B cell (primary cell): ENCODE measurements at regions not wholly inside any gene's neighbourhood (a gene's known extent, or its start where the extent isn't known, plus 50 kb on each side); places are given as distances from the start of the nearest gene placed in this dataset.

ENCODE experiments used
- ATAC-seq: fragments of 200-7000 bp; cut with Tn5 transposase; one replicate; pipeline ENCODE4 v1.10.0; 2021; ENCODE audit warnings: low read depth, mild to moderate bottlenecking, moderate number of reproducible peaks, moderate library complexity
- CTCF ChIA-PET: fragments of 350-600 bp; sonication (Branson Sonifier 250); formaldehyde crosslinking; loops from one replicate; lab custom pipeline; 2021; ENCODE audit warnings: antibody characterized with exemption, inconsistent platforms; lab: Charles Lee
- POLR2A ChIA-PET: fragments of 350-600 bp; sonication (Branson Sonifier 250); formaldehyde crosslinking; loops from one replicate; lab custom pipeline; 2021; ENCODE audit warnings: antibody characterized with exemption; lab: Charles Lee
- DNase-seq: peaks from one replicate; pipeline ENCODE4 v3.0.0; 2013
- H2AFZ ChIP-seq: 2 replicates; pipeline ENCODE4 v1.6.1; 2012; ENCODE audit warnings: mild to moderate bottlenecking, low read depth, low read length; ENCODE audit not compliant: insufficient read depth, poor library complexity, severe bottlenecking
- H3K27ac ChIP-seq, 2 donors: 1 replicate in 1 of 2; 2 replicates in 1 of 2; pipeline ENCODE4 v1.5.1; 2012 to 2013; ENCODE audit warnings: low read length in 2 of 2, mild to moderate bottlenecking in 2 of 2, moderate library complexity in 1 of 2
- H3K27me3 ChIP-seq, 4 experiments: fragments of 200-600 bp in 1 of 4; sonication (generic) in 1 of 4; replicated peaks in 1 of 4; 1 replicate in 2 of 4; 2 replicates in 2 of 4; pipeline versions ENCODE4 v1.6.1 to v1.7.0; 2013 to 2016; ENCODE audit warnings: low read length in 3 of 4, mild to moderate bottlenecking in 2 of 4, mixed read lengths in 1 of 4, moderate library complexity in 1 of 4; ENCODE audit not compliant: insufficient read depth in 4 of 4, control insufficient read depth in 3 of 4; ENCODE audit errors: control extremely low read depth in 1 of 4
- H3K36me3 ChIP-seq, 2 experiments: replicated peaks in 1 of 2; 1 replicate in 1 of 2; 2 replicates in 1 of 2; pipeline versions ENCODE4 v1.6.1 to v1.7.1; 2013; ENCODE audit warnings: low read length in 1 of 2; ENCODE audit not compliant: insufficient read depth in 2 of 2, control insufficient read depth in 1 of 2; ENCODE audit errors: control extremely low read depth in 1 of 2, extremely low read depth in 1 of 2
- H3K4me1 ChIP-seq, 2 donors: fragments of 200-600 bp in 1 of 2; sonication (generic) in 1 of 2; 1 replicate in 1 of 2; 2 replicates in 1 of 2; pipeline versions ENCODE4 v1.5.1 to v1.6.1; 2013 to 2017; ENCODE audit warnings: low read length in 2 of 2; ENCODE audit not compliant: control insufficient read depth in 2 of 2, insufficient read depth in 2 of 2
- H3K4me2 ChIP-seq: replicated peaks from 2 replicates; pipeline ENCODE3; 2012; ENCODE audit warnings: mild to moderate bottlenecking, low read depth, low read length; ENCODE audit not compliant: poor library complexity, severe bottlenecking
- H3K4me3 ChIP-seq, 5 experiments: fragments of 200-600 bp in 1 of 5; sonication (generic) in 1 of 5; 1 replicate in 3 of 5; 2 replicates in 2 of 5; pipeline versions ENCODE4 v1.5.1 to v1.7.0; 2011 to 2016; ENCODE audit warnings: low read length in 4 of 5, mild to moderate bottlenecking in 4 of 5, low read depth in 2 of 5, control low read depth in 1 of 5, moderate library complexity in 1 of 5; ENCODE audit not compliant: insufficient read depth in 1 of 5; ENCODE audit errors: control extremely low read depth in 1 of 5, extremely low read depth in 1 of 5
- H3K79me2 ChIP-seq: fragments of 200-600 bp; sonication (generic); one replicate; pipeline ENCODE4 v1.6.0; 2016; ENCODE audit warnings: low read length; ENCODE audit not compliant: control insufficient read depth, insufficient read depth
- H3K9ac ChIP-seq: fragments of 200-600 bp; sonication (generic); 2 replicates; pipeline ENCODE4 v1.6.1; 2017; ENCODE audit warnings: mild to moderate bottlenecking, low read length, moderate library complexity
- H3K9me3 ChIP-seq, 3 donors: one replicate each; pipeline versions ENCODE4 v1.6.1 to v1.7.1; 2013; ENCODE audit warnings: low read length in 2 of 3; ENCODE audit not compliant: control insufficient read depth in 2 of 3, insufficient read depth in 1 of 3; ENCODE audit errors: control extremely low read depth in 1 of 3
- H4K20me1 ChIP-seq: 2 replicates; pipeline ENCODE4 v1.6.0; 2012; ENCODE audit warnings: mild to moderate bottlenecking, low read length; ENCODE audit not compliant: insufficient read depth, control insufficient read depth, poor library complexity, severe bottlenecking
- H3K27ac Mint-ChIP-seq: one replicate; pipeline ENCODE4 v1.8.0; 2021; ENCODE audit warnings: mixed read lengths
- H3K27me3 Mint-ChIP-seq: one replicate; pipeline ENCODE4 v1.8.0; 2021; ENCODE audit warnings: mixed read lengths
- H3K4me1 Mint-ChIP-seq: one replicate; pipeline ENCODE4 v1.8.0; 2021; ENCODE audit warnings: mixed read lengths
- H3K4me3 Mint-ChIP-seq: one replicate; pipeline ENCODE4 v1.8.0; 2021; ENCODE audit warnings: mixed read lengths
- H3K9me3 Mint-ChIP-seq: one replicate; pipeline ENCODE4 v1.8.0; 2022; ENCODE audit warnings: mixed read lengths; ENCODE audit not compliant: insufficient read depth
- CTCF ChIP-seq: fragments of 200-600 bp; IDR thresholded peaks from one replicate; pipeline ENCODE4 v1.8.0; 2022; ENCODE audit warnings: antibody characterized with exemption, mild to moderate bottlenecking
- EZH2 ChIP-seq: IDR thresholded peaks from 2 replicates; pipeline ENCODE4 v1.6.1; 2012; ENCODE audit warnings: borderline replicate concordance, low read depth, mild to moderate bottlenecking, moderate library complexity, low read length; ENCODE audit not compliant: insufficient read depth, poor library complexity, severe bottlenecking
- WGBS: methylation state at CpG from one replicate; pipeline ENCODE4 v1.1.5; 2013; ENCODE audit warnings: missing lambda C conversion rate; ENCODE audit not compliant: insufficient coverage; 5-methylcytosine and 5-hydroxymethylcytosine counted together
- intact Hi-C: fragments of 100-400 bp; cut with micrococcal nuclease; formaldehyde crosslinking; loops from one replicate; pipeline ENCODE4 v1.10.0; 2022

GRCh38 chr13:74620308-74620707 lies 486.1 kb upstream of the KLF12 start:
- no peak for TF ChIP-seq CTCF
- no peak for TF ChIP-seq EZH2
- Histone ChIP-seq H3K4me1 (no peaks in the 10 kb centered on the region), H3K9ac (no peak overlapping the region), H2AFZ (no peak overlapping the region), H3K4me2 (no peak overlapping the region), H4K20me1 (no peaks in the 10 kb centered on the region), H3K36me3 (no peaks in the 10 kb centered on the region), H3K27me3 (no peaks in the 10 kb centered on the region), H3K4me3 (no peak overlapping the region), H3K79me2 (no peaks in the 10 kb centered on the region), H3K27ac (no peak overlapping the region), H3K9me3 (no peaks in the 10 kb centered on the region)
- POLR2A ChIA-PET, result no interaction called here
- WGBS, result 97% methylated on average over 3 of the region's 4 CpGs
- no peak overlapping the region for H3K4me3 Mint-ChIP-seq
- intact Hi-C loops, result no loop called here
- H3K4me1 Mint-ChIP-seq, result no peaks in the 10 kb centered on the region
- no peak for ATAC-seq
- DNase-seq, result no peak
- CTCF ChIA-PET, result no interaction called here
- H3K27me3 Mint-ChIP-seq, result peaks cover 9% of the 10 kb centered on the region
- no peaks in the 10 kb centered on the region for H3K9me3 Mint-ChIP-seq
- no peak overlapping the region for H3K27ac Mint-ChIP-seq

GRCh38 chr13:74597526-74597925 lies 463.3 kb upstream of the KLF12 start:
- no peak overlapping the region for H3K9ac ChIP-seq
- H3K79me2 ChIP-seq, result no peaks in the 10 kb centered on the region
- ChIA-PET POLR2A (no interaction called here), CTCF (no interaction called here)
- H2AFZ ChIP-seq, result no peak overlapping the region
- no peak overlapping the region for H3K4me2 ChIP-seq
- peaks cover 13% of the 10 kb centered on the region for H3K27me3 Mint-ChIP-seq
- H3K9me3 ChIP-seq, result no peaks in the 10 kb centered on the region
- H3K9me3 Mint-ChIP-seq, result peaks cover 3% of the 10 kb centered on the region
- H3K4me1 Mint-ChIP-seq, result no peaks in the 10 kb centered on the region
- H3K36me3 ChIP-seq, result no peaks in the 10 kb centered on the region
- no CpG with 5 or more reads among the region's 3 CpGs for WGBS
- ATAC-seq (no peak), DNase-seq (no peak)
- H3K4me3 Mint-ChIP-seq, result no peak overlapping the region
- no peak overlapping the region for H3K27ac Mint-ChIP-seq
- H3K4me3 ChIP-seq, result no peak overlapping the region
- intact Hi-C loops, result no loop called here
- TF ChIP-seq EZH2, result no peak
- no peak for TF ChIP-seq CTCF
- H3K27me3 ChIP-seq, result no peaks in the 10 kb centered on the region
- no peaks in the 10 kb centered on the region for H4K20me1 ChIP-seq
- H3K4me1 ChIP-seq, result no peaks in the 10 kb centered on the region
- H3K27ac ChIP-seq, result no peak overlapping the region
